ENCODE measurements at regions not wholly inside any gene's neighbourhood (a gene's known extent, or its start where the extent isn't known, plus 50 kb on each side); places are given as distances from the start of the nearest gene placed in this dataset.
"Not testable (repeated sequence)": the region's sequence is repeated elsewhere in the genome, so short reads cannot be mapped to it uniquely, and the experiment has no call there.

DNA sequence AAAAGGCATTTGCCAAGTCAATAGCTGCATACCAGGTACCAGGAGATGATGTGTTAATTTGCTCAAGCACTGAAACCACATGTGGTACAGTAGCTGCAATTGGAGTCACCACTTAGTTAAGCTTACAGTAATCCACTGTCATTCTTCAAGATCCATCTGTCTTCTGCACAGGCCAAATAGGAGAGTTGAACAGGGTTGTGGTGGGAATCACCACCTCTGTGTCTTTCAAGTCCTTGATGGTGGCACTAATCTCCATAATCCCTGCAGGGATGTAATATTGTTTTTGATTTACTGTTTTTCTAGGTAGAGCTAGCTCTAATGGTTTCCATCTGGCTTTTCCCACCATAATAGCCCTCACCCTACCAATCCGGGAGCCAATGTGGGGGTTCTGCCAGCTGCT, 91.9 kb downstream of the FCRL5 start:
- DNase-seq (ENCODE audit: low read depth): no peak

DNA sequence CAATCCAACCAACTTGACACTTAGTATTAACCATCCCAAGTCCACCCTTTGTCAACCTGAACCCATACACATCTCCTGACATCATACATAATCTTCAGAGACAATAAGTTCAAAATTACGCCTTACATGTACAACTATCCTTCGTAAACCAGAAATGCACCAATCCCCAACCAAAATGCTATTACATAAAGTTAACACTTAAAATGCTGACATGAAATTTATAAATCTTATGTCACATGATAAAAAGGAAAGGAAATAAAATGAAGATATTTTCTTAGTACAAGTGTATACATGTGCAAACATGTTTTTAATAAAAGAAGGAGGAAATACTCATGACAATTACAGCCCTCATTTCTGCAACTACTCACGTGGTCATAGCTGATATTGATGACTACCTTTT, 95.0 kb downstream of the FCRL5 start:
- DNase-seq (ENCODE audit: low read depth): no peak

DNA sequence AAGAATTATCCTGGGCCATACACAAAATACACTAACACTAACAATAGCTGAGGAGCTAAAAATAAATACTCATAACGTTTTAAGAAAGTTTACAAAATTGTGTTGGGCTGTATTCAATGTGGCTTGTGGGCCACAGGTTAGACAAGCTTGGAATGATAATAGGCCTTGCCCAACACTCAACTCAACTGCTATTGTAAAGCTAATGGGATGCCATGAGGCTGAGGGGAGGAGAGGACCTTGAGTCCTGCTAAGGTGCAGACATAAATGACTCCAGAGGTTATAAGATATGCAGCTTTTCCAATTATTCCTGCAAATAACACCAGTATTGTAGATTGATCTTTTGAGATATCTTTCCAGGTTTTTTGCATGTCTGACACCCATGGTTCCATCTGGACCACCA, 97.0 kb downstream of the FCRL5 start:
- no peak for DNase-seq (ENCODE audit: low read depth)

DNA sequence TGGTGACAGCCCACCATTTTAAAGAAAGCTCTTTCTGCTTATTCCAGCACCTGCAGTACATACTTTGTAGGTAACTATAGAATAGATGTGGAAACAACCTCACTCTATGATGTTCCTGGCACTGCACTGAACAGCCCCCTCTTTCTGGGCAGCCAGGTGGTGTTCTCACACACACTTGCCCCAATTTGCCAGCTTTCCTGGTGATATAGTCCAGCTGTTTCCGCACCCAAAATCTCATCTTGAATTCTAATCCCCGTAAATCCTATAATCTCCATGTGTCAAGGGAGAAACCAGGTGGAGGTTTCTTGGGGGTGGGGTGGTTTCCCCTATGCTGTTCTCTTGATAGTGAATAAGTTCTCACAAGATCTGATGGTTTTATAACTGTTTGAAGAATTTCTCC, 102.2 kb downstream of the FCRL5 start:
- no peak for DNase-seq (ENCODE audit: low read depth)

DNA sequence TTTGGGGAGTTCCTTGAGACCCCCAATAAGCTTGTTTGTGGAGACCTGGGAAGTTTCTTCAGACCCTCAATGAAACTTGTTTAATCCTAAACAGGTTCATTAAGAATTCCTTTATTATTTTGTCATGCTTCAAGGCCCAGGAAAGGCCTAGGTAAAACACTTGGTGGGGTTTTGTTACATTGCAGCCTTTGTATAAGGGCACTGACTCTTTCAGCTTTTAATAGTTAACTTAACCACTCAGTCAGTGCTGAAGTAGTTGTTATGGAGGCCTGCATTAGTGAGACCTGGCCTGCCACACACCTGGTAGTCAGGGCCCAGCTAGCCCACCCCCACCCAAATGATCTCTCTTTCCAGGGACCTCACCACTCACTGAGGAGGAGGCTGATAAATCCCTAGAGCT, 103.7 kb downstream of the FCRL5 start:
- DNase-seq (ENCODE audit: low read depth): peak; percentile 60

DNA sequence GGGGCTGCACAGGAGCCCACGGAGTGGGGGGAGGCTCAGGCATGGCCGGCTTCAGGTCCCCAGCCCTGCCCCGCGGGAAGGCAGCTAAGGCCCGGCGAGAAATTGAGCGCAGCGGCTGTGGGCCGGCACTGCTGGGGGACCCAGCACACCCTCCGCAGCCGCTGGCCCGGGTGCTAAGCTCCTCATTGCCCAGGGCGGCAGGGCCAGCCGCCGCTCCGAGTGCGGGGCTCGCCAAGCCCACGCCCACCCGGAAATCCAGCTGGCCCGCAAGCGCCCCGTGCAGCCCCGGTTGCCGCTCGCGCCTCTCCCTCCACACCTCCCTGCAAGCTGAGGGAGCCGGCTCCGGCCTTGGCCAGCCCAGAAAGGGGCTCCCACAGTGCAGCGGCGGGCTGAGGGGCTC, 106.0 kb downstream of the FCRL5 start:
- DNase-seq (ENCODE audit: low read depth): not testable (repeated sequence)

DNA sequence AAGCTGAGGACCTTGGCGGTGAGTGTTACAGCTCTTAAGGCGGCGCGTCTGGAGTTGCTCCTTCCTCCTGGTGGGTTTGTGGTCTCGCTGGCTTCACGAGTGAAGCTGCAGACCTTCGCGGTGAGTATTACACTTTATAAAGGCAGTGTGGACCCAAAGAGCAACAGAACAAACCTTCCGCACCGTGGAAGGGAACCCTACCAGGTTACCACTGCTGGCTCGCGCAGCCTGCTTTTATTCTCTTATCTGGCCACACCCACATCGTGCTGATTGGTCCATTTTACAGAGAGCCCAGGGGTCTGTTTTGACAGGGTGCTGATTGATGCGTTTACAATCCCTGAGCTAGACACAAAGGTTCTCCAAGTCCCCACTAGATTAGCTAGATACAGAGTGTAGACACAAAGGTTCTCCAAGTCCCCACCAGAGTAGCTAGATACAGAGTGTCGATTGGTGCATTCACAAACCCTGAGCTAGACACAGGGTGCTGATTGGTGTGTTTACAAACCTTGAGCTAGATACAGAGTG, 106.6 kb downstream of the FCRL5 start:
- not testable (repeated sequence) for DNase-seq (ENCODE audit: low read depth)

DNA sequence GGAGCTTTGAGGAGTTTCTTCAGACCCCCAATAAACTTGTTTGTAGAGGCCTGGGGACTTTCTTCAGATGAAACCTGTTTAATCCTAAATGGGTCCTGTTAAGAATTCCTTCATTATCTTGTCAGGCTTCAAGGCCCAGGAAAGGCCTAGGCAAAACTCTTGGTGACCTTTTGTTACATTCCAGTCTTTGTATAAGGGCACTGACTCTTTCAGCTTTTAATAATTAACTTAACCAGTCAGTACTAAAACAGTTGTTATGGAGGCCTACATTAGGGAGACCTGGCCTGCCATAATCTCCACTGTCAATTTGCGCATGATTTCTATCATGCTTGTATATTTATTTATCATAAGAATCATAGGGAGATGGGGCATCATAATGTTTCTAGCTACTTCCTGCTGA, 110.2 kb downstream of the FCRL5 start:
- peak; percentile 86 for DNase-seq (ENCODE audit: low read depth)

DNA sequence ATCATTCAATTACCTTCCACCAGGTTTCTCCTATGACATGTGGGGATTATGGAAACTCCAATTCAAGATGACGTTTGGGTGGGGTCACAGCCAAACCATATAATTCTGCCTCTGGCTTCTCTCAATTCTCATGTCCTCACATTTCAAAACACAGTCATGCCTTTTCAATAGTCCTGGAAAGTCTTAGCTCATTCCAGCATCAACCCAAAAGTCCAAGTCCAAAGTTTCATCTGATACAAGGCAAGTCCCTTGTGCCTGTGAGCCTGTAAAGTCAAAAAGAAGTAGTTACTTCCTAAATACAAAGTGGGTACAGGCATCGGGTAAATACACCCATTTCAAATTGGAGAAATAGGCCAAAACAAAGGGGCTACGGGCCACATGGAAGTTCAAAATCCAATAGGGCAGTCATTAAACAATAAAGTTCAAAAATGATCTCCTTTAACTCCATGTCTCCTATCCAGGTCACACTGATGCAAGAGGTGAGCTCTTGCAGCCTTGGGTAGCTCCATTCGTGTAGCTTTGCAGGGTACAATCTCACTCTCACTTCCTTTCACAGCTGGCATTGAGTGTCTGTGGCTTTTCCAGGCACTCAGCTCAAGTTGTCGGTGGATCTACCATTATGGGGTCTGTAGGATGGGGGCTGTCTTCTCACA, 112.9 kb downstream of the FCRL5 start:
- DNase-seq (ENCODE audit: low read depth): no peak

DNA sequence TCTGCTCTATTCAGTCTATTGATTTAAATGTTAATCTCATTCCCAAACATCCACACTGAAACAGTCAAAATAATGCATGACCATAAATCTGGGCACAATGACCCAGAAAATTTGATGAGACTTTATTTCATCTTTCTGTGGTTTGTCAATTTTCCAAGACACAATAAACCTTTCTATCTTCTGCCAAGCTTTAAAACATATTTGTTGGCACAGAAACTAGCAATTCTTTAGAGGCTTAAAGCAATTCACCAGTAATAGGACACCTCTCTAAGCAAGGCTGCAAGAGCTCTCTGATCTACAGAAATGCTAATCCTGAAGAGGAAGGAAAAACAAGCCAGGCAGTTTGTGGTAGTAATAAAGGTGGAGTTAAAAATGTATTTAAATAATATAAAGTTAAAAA, 113.7 kb downstream of the FCRL5 start:
- no peak for DNase-seq (ENCODE audit: low read depth)

DNA sequence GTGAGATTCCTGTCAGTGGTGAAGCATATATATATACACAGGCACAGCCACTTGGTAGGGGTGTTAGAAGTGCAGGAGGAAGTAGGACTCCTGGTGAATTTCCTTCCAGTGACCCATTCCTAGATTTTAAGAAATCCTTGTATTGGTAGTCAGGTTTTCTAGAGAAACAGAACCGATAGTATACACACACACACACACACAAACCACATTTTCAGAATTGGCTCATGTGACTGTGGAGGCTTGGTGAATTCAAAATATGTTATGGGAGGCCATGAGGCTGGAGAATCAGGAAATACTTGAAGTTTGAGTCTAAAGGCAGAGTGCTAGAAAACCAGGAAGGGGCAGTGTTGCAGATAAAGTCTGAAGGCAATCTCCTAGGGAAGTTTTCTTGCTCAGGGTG, 114.2 kb downstream of the FCRL5 start:
- DNase-seq (ENCODE audit: low read depth): peak; percentile 10

DNA sequence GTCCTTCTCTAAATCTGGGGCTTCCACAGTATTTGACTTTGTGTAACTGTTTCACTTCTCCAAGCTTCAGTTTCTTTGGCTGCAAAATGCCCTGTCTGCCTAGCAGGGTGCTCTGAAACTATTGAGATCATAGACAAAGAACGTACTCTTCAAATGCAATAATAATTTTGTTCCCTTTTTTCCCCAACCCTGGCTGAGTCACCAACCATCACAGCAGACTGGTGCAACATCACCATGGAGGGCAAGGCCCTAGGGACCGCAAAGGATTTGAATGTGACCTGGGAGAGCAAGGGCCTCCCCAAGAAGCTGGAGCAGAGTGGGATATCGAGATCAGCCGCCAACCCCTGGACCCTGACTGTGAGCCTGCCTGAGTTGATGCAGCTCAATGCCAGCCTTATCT, 115.0 kb downstream of the FCRL5 start:
- DNase-seq (ENCODE audit: low read depth): no peak

DNA sequence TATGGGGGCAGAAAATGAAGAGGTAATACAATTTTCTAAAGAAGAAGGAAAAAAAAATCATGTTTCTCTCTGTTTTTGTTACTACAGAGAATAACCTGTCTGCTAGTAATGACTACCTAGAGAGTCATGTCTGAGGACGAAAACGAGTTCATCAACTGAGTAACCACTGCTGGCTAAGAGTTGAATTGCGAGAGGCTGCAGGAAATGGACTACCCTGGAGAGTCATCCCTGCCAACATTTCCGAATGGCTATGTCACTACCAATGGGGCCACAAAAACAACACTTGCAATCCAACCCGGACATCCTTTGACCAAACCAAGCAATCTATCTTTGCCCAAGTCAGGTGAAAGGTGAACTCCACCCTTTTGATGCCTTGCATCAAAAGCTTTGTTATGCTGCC, 120.6 kb downstream of the FCRL5 start:
- DNase-seq (ENCODE audit: low read depth): peak; percentile 73

DNA sequence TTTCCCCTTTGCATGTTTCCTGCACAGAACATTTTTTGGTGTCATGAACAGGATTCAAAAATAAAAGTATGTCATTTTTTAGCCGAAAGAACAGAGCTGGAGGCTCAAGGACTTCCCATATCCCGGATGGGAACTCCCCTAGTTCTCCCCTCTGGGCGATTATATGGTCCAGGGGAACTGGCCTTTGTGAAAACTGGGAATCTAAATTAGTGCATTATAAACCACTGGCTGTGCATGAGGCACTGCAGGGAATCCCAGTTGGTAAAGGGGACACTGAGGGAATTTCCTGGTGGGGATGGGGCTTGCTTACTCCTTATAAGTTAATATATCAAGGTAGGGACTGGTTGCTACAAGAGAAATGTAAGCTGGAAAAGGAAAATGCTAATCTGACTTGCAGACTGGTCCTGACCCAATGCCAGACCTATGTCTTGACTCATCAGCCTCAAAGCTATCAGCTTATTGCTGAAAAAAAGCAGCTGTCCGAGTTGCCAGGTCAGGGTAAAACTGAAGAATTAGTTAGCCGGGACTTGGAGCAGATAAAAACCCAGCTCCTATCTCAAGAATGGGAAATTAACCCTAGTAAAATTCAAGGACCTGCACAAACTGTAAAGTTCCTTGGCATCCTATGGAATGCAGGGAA, 122.6 kb downstream of the FCRL5 start:
- DNase-seq (ENCODE audit: low read depth): peak; percentile 19

DNA sequence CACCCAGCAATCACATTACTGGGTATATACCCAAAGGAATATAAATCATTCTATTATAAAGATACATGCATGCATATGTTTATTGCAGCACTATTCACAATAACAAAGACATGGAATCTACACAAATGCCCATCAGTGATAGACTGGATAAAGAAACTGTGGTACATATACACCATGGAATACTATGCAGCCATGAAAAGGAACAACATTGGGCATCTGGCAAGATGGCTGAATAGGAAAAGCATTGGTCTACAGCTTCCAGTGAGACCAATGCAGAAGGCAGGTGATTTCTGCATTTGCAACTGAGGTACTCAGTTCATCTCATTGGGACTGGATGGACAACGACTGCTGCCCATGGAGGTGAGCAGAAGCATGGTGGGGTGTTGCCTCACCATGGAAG, 128.6 kb downstream of the FCRL5 start:
- DNase-seq (ENCODE audit: low read depth): not testable (repeated sequence)

DNA sequence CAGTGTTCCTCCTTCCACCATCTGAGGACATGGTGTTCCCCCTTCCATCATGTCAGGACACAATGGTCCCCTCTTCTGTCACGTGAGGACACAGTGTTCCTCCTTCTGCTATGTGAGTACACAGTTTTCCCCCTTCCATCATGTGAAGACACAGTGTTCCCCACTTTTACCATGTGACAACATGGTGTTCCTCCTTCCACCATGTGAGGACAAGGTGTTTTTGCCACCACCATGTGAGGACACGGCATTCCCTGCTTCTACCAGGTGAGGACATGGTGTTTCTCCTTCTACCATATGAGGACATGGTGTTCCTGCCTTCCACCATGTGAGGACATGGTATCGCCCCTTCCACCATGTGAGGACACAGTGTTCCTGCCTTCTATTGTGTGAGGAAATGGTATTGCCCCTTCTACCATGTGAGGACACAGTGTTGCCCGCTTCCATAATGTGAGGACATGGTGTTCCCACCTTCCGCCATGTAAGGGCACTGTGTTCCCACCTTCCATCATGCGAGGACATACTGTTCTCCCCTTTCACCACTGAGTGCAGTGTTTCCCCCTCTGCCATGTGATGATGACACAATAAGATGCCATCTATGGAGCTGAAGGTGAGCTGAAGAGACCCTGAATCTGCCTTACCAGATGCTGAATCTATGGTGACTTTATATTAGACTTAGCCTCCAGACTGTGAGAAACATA, 132.3 kb downstream of the FCRL5 start:
- no peak for DNase-seq (ENCODE audit: low read depth)

DNA sequence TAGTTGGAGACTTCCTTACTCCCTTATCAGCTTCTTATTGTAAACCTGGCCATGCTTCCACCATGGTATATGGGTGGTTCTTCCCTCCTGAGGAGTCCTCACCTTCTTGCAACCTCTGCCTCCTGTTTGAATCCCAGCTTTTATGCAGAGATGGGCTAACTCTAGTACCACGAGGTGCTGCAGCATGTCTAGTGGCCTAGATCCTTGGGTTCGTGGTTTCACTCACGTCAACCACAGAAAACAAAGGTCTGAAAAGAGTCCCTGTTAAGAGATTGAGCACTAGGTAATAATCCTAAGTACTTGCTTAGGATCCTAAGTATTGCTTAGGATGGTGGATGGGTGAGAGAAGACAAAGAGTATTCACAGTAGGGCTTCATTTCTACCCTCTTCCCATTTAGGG, 133.7 kb downstream of the FCRL5 start:
- no peak for DNase-seq (ENCODE audit: low read depth)

DNA sequence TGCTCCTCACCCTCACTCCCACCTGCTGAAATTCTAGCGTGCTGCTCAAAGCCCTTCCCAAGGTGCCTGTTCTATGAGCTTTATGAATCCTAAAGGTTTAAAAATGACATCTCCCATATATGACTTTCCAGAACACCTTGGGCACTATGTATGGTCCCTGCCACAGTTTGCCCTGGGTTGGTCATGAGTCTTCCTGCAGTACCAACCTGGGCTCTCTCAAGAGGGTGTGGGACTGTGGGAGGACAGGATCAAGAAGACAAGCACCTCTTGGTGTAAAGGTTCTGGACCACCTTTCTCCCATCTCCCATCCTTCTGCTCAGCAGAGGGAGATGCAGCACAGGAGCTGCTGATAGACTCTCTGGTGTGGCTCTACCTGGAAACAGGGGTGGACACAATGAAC, 134.1 kb downstream of the FCRL5 start:
- no peak for DNase-seq (ENCODE audit: low read depth)

DNA sequence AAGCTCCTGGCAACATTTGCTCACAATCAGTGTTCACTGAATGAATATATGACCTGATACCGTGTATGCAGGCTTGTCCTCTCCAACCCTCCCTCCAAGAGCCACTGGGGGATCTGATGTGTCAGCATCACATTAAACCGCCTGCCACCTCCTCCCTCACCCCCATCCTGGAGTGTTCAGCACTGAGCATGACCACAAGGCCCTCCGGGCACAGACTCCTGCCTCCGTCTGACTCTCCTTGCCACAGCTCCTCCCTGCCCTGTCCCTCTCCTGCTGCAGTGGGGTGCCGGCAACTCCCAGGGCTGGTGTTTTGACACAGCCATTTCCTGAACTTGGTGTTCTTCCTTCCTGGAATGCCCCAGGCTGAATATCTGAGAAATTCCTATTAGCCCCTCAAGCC, 136.7 kb downstream of the FCRL5 start:
- DNase-seq (ENCODE audit: low read depth): no peak

DNA sequence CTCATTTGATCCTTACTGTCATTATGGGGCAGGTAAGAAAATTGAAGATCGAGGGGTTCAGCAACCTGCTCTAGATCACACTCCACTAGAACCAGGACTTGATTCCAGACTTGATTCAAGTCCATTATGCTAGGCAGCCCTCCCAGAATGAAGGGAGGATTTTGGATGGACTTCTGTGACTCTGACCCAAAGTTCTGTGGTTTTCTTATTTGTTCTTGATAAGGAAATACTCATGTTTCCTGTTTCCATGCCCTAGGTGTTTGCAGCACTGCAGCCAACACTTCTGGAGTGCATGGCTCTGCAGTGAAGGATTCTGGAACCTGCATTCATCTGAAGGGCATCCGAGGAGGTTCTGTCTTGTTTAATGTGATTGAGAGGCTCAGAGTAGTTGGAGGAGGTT, 140.0 kb downstream of the FCRL5 start:
- DNase-seq (ENCODE audit: low read depth): no peak

DNA sequence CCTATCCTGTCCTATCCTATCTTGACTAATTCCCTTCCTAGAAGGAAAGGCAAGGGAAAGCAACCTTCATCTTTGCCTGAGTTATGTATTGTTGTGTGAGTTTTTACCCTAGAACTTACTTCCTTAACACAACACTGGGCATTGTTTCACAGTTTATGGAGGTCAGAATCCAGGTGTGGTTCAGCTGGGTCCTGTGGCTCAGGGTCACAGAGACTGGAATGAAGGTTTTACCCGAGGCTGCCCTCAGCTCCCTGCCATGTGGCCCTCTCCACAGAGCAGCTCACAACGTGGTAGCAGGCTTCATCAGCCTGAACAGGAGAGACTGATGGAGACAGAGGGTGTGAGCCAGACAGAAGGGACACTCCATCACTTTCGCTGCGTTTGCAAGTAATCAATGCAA, 140.5 kb downstream of the FCRL5 start:
- DNase-seq (ENCODE audit: low read depth): no peak

DNA sequence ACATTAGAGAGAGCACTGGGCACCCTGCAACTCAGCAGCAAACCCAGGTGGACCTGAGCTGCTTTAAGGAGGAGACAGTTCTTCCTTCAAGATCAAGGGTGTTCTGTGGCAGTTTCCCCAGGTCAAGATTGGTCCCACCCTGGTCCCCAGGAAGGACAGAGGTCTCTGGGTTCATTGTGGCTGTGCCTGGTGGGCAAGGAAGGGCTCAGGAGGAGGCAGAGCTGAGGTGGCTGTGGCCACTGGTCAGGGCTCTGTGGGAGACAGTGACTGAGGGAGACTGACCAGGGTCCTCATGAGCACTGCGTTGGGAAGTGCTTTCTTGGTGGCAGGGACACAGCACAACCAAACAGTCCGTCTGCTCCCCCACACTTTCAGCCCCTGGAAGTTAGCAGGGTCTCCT, 141.3 kb downstream of the FCRL5 start:
- DNase-seq (ENCODE audit: low read depth): no peak

DNA sequence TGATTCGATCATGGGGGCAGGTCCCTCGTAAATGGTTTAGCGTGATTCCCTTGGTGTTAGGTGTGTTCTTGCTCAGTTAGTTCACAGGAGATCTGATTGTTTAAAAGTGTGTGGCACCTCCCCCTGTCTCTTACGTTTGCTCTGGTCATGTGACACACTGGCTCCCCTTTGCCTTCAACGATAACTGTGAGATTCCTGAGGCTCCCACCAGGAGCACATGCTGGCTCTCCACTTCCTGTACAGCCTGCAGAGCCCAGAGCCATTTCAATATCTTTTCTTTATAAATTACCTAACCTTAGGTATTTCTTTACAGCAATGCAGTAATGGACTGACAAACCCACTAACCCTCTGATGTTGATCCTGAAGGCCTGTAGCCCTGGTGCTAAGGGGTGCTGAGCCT, 141.9 kb downstream of the FCRL5 start:
- no peak for DNase-seq (ENCODE audit: low read depth)
